ENCODE measurements at regions not wholly inside any gene's neighbourhood (a gene's known extent, or its start where the extent isn't known, plus 50 kb on each side); places are given as distances from the start of the nearest gene placed in this dataset.

- TF ChIP-seq CTCF (IDR thresholded peaks at IDR 0.05) (no peak), POLR2A (IDR thresholded peaks at IDR 0.05) (no peak)
- H3K27ac ChIP-seq = no peak overlapping the region
- H3K4me3 ChIP-seq = no peak overlapping the region
- H3K4me1 ChIP-seq = no peaks in the 10 kb centered on the region
- no peak for DNase-seq
- H3K36me3 ChIP-seq (ENCODE audit: low read depth, missing control alignments) = no peaks in the 10 kb centered on the region
- WGBS, 2 donors = 34 to 35% methylated on average over 2 of the region's 2 CpGs
- intact Hi-C loops (cut with DNase I; ENCODE audit: low total_unique reads) = no loop called here
- H3K9me3 ChIP-seq = no peaks in the 10 kb centered on the region
- no peaks in the 10 kb centered on the region for H3K27me3 ChIP-seq
Measured at GRCh38 chr13:22126433-22127021, 455.7 kb downstream of the FGF9 start.

GRCh38 chr13:22127277-22128164 is 456.6 kb downstream of the FGF9 start:
- no peaks in the 10 kb centered on the region for H3K4me1 ChIP-seq
- no peaks in the 10 kb centered on the region for H3K27me3 ChIP-seq
- H3K9me3 ChIP-seq = no peaks in the 10 kb centered on the region
- no peaks in the 10 kb centered on the region for H3K36me3 ChIP-seq (ENCODE audit: low read depth, missing control alignments)
- 72 to 76% methylated on average over 5 of the region's 5 CpGs for WGBS, 2 donors
- TF ChIP-seq POLR2A (IDR thresholded peaks at IDR 0.05) = no peak
- no peak overlapping the region for H3K27ac ChIP-seq
- no peak for DNase-seq
- no peak overlapping the region for H3K4me3 ChIP-seq
- intact Hi-C loops (cut with DNase I; ENCODE audit: low total_unique reads) = no loop called here

- no peaks in the 10 kb centered on the region for H3K36me3 ChIP-seq (ENCODE audit: low read depth, missing control alignments)
- intact Hi-C loops (cut with DNase I; ENCODE audit: low total_unique reads) = no loop called here
- no peak for DNase-seq
- WGBS, 2 donors = 85 to 88% methylated on average over 15 of the region's 15 CpGs
- no peaks in the 10 kb centered on the region for H3K4me1 ChIP-seq
- no peak overlapping the region for H3K27ac ChIP-seq
- no peak overlapping the region for H3K4me3 ChIP-seq
- no peaks in the 10 kb centered on the region for H3K9me3 ChIP-seq
- TF ChIP-seq CTCF (IDR thresholded peaks at IDR 0.05) (no peak), POLR2A (IDR thresholded peaks at IDR 0.05) (no peak)
- H3K27me3 ChIP-seq = no peaks in the 10 kb centered on the region
Measured at GRCh38 chr13:22128441-22129408, 457.9 kb downstream of the FGF9 start.

- WGBS, 2 donors = 86 to 94% methylated on average over 1 of the region's 1 CpG
- H3K4me3 ChIP-seq = no peak overlapping the region
- H3K4me1 ChIP-seq = no peaks in the 10 kb centered on the region
- no peaks in the 10 kb centered on the region for H3K36me3 ChIP-seq (ENCODE audit: low read depth, missing control alignments)
- TF ChIP-seq CTCF (IDR thresholded peaks at IDR 0.05) (no peak), POLR2A (IDR thresholded peaks at IDR 0.05) (no peak)
- no peak for DNase-seq
- no peaks in the 10 kb centered on the region for H3K27me3 ChIP-seq
- H3K27ac ChIP-seq = no peak overlapping the region
- intact Hi-C loops (cut with DNase I; ENCODE audit: low total_unique reads) = no loop called here
- H3K9me3 ChIP-seq = no peaks in the 10 kb centered on the region
Measured at GRCh38 chr13:22130254-22130653, 459.4 kb downstream of the FGF9 start.

GRCh38 chr13:22134261-22134660 is 463.4 kb downstream of the FGF9 start:
- WGBS, 2 donors = 96% methylated on average over 4 of the region's 4 CpGs
- intact Hi-C loops (cut with DNase I; ENCODE audit: low total_unique reads) = no loop called here
- H3K27ac ChIP-seq = no peak overlapping the region
- H3K4me1 ChIP-seq = no peaks in the 10 kb centered on the region
- DNase-seq = no peak
- no peaks in the 10 kb centered on the region for H3K27me3 ChIP-seq
- H3K9me3 ChIP-seq = no peaks in the 10 kb centered on the region
- no peak overlapping the region for H3K4me3 ChIP-seq
- no peaks in the 10 kb centered on the region for H3K36me3 ChIP-seq (ENCODE audit: low read depth, missing control alignments)
- TF ChIP-seq POLR2A (IDR thresholded peaks at IDR 0.05) (no peak), CTCF (IDR thresholded peaks at IDR 0.05) (no peak)

Measured in testis (tissue), 2 donors.